Stimulated activated CD4-positive, alpha-beta T cell treated with anti-CD3 and anti-CD28 coated beads, Interleukin-4, amount 100 ng/mL, for 48 hours (primary cell): ENCODE measurements at regions not wholly inside any gene's neighbourhood (a gene's known extent, or its start where the extent isn't known, plus 50 kb on each side); places are given as distances from the start of the nearest gene placed in this dataset.

Source experiments
- DNase-seq, 2 donors: peaks; one replicate each; pipeline ENCODE4 v3.0.0-alpha.2; 2020; ENCODE audit warnings: low read depth in 2 of 2

DNA sequence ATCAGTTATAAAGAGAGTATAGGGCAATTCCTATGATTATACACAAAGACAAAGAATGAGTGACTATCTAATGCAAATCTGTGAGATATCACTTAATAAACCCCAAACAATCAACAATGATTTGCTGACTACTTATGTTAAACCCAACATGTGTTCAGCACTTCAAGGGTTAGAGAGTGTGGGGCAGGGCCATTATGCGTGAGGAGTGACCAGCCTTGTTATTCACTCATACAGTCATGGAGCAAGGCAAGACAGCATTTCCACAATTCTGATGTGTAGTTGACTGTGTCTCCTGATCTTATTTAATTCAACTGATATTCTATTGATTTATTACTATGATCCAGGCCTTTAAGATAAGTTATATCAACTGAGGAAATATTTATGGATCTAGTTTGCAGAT is 251.7 kb downstream of the CYRIA start:
- no peak for DNase-seq

DNA sequence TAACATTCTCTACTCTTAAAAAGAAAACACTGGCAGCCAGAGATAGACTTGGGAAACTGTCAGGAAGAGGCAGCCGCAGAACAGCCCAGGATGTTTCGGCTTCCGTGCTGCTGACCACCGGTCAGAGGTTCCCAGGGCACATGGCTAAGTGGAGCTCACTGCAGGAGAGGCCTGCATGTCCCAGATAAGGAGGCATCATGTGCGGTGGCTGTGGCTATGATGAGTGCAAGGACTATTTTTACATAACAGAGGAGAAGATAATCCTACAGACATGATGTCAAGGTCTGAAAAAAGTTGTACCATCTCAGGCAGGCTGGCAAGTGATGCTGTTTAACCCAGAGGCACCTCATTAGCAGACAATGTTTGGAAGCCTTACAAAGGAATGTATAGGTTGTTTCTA is 252.3 kb downstream of the CYRIA start:
- no peak for DNase-seq

DNA sequence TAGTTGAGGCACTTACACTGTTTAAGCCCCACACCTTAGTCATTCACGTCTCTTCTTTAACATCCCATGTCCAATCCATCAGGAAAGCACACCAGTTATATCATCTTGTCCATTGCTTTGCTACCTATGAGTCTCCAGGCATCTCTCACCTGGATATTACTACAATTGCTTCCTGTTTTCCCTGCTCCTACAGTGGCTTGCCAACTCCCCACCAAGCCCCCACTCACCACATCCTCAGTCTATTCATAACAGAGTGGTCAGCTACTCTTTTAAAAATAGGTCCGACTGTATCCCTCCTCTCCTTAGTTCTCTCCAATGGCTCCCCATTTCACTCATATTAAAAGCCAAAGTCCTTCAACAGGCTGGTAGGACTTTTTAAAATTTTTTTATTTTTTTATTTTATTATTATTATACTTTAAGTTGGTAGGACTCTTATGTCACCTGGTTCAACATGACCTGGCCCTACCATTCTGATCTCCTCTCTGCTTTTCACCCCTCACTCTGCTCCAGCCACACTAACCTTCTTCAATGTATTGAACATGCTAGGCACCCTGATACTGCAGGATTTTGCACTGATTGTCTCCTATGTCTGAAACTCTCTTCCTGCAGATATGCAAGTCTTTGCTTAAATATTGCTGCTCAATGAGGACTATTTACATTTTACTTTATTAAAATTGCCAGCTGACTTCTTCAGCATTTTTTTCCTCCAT is 253.2 kb downstream of the CYRIA start:
- no peak for DNase-seq

DNA sequence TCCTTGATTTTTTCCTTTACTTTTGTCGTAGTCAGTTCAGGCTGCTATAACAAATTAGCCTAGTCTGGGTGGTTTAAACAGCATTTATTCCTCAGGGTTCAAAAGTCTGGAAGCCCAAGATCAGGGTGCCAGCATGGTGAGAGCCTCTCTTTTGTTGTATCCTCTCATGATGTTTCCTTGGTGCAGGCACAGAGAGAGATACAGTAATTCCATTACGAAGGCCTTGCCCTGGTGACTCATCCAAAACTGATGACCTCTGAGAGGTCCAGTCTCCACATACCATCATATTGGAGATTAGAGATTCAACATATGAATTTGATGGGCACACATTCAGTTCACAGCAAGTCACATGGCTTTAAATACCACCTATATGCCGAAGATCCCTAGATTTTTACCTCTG is 253.8 kb downstream of the CYRIA start:
- DNase-seq = no peak

DNA sequence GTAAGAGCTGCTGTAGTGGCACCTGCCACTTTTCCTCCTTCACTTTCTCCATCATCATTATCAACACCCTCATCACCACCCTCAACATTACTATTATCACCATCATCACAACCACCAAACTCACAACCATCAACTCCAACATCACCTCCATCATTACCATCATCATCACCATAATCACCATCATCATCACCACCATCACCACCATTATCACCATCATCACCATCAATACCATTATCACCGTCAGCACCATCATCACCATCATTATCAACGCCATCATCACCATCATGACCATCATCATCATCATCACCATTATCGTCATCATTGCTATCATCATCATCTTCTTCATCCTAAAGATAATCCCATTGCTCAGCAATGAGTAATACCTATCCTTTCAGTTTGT is 255.8 kb downstream of the CYRIA start:
- no peak for DNase-seq

DNA sequence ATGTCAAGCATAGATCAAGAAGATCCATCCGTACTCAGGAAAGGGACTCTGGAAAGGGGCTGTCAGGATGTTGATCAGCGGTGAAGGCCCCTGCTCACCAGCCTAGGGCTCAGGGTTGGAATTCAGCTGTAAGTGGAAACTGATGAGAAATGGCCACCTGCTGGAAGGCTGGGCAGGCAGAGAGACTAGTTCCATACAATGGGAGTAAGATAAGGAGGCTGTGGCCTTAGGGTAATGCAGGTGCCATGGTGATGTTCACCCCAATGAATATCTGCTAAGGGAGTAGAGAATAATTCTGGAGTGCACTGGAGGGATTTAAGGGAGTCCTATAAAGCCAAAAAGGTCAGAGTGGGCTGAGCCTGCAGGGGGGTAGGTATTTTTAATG is 256.6 kb downstream of the CYRIA start:
- DNase-seq = no peak

DNA sequence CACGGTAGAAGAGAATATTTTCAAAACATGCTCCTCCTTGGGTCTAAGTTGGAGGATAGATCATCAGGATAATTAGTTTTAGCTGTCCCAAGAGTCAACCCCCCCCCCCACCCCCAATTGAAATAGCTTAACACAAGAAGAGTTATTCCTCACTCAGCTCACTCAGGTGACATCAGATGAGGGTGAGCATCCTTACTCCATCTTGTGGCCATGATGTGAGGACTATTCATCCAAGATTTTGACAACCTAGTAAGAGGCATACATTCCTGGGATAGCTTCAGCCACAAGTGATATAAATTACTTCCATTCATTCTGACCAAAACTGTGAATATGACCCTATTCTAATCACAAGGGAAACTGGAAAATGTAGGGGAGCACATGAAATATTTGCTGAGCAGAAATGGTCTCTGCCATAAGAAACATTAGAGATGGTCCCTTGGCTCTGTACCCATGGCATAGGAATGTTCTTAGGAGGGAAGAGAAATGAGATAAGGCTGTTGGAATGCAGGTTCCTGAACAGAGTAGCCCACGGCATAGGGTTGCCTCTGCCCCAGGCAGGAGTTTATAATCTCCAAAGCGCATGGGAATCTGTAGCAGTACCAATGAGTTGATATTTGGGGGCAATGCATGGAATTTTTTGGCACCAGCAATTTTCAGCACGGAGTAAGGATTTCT is 257.2 kb downstream of the CYRIA start:
- no peak for DNase-seq

DNA sequence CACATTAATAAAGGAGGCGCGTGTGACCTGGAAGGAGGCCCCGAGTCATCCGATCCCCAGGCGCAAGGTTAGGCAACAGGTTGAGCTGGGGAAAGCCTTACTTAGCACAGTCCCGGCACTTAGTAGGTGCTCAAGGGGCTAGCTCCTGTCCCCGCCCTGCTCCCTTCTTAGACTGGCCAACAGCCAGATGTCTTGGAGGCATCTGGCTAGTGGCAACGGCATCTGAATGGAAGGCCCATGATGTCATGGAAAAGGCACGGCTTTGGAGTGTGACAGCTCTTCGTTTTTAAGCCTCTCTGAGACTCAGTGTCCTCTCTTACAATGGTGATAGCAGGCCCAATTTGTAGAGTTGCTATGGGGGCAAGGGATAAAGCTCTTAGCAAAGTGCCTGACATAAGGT is 258.3 kb downstream of the CYRIA start:
- no peak for DNase-seq

DNA sequence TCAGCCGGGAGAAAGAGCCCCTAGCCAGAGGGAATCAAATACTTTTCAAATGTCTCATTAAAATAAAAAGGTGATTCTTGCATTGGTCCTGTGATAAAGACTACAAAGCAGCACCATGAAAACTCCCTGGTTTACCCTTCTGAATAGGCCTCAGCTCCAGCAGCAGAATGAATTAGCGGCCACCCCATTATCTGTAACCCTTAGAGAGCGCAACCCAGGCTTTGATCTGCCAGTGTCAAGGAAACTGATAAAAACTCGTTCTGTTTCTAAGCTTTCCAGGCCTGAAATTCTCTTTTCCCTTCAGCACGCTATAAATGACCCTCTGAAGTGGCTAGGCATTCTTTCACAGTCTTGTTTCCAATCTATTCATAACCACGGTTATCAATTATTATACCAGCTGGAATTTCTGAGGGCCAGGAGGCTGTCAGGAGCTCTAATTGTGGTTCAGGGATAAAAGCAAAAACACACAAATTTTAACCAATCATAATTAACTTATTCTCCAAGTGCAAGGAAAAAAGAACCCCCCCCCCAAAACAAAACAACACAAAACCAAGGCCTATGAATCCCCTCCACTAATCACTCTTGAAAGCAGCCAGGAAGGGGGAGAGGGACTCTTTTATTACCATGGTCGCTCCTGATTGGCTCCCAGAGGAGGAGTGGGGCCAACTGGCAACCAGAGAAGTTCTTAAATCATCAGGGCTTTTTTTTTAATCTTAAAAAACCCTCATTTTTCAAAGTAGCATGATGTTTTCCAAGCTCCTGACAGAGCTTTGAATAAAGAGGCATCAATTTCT is 258.9 kb downstream of the CYRIA start:
- no peak for DNase-seq

DNA sequence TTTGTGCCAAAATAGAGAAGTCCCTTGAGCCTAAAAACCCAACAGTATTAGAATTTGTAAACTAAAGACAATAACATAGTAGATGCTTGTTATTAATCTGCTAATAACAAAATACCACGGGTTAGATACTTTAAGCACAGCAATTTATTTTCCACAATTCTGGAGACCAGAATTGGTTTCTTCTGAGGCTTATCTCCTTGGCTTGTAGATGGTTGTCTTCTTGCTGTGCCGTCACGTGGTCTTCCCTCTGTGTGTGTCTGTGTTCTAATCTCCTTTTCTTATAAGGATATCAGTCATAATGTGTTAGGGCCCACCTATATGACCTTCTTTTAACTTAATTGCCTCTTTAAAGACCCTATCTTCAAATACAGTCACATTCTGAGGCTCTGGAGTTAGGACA is 260.1 kb downstream of the CYRIA start:
- no peak for DNase-seq

DNA sequence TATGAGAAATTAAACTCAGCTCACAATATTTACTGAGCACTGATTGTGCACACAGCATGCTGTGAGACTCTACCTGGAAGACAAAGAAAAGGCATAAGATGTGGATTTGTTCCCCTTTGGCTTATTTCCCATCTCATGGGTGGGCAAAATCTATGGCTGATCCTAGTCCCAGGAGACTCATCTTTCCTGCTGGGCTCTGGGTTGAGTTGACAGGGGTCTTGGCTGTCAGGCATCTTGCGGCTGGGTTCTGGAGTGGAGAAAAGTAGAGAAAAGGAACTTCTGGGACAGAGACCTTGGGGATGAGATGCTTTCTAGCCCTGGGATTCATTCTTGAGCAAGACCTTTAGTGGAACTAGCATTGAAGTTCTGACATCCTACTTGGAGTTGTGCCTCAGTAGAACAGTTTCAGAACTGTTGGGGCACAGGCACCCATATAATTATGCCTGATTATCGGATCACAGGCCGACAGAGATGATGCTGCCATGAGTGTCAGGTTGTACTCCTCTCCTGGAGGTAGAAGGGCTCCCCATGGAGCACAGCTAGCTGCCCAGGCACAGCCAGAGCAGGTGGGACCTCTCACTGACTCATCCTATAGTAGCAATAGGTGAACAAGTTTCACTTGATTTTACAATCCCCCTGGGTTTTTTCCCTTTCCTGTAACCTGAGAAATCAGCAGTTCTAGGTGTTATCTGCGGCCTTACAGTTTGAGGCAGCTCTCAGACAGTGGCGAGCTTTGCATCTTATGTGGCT is 260.9 kb downstream of the CYRIA start:
- no peak for DNase-seq

DNA sequence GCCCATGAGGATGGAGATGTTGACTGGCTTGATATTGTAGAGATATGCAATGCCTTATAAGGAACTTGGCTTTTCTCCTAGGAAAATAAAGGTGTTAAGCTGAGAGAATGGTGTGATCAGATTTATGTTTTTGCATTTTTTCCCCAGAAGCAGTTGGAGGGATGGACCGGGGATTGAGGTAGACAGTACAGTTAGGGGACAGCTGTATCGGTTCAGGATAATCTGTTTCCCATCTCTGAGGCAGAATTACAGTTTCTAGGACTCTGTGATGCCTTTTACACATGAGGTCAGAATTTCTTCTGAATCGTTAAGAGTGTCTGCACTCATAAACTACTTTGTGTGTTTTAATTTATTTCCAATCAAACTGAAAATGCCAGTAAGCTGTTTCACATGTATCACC is 261.5 kb downstream of the CYRIA start:
- no peak for DNase-seq

DNA sequence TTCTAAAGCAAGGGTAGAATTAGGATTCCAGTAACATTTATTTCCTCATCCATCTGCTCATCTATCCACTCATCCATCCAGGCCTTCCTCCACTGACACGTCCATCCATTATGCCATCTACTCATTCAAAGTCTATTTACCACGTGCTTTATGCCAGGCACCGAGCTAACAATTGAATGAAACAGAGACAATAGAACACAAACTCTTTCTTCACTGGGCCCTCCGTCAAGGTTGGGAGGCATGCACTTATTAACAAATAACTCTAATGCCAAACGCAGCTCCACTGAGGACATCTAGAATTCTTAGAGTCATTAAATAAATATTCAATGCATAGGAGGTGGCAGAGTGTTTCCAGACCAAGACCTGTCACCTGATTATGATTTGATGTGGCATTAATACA is 262.7 kb downstream of the CYRIA start:
- no peak for DNase-seq

DNA sequence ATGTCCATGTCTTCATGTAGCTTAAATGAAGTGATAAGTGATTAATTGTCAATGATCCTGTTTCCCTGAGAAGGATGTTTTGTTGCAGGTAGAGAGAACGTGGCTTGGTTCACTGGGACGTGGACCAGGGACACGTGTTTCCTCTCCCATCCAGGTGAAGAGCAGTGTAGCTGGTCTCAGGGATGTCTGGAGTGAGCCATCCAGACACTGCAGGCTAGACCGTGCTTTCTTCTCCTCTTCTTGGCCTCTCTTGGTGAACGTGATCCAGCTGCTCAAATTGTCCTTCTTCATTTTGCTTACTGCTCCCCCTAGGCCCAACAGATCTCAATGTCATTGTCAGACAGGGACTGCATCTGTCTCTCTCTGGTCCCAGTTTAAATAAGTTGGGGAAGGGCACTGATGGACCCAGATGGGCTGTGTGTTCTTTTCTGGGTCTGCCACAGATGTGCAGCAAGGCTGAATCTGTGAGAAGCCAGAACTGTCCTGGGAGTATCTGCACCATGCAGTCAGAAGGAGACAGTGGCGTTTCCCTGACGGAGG is 263.8 kb downstream of the CYRIA start:
- DNase-seq = no peak

DNA sequence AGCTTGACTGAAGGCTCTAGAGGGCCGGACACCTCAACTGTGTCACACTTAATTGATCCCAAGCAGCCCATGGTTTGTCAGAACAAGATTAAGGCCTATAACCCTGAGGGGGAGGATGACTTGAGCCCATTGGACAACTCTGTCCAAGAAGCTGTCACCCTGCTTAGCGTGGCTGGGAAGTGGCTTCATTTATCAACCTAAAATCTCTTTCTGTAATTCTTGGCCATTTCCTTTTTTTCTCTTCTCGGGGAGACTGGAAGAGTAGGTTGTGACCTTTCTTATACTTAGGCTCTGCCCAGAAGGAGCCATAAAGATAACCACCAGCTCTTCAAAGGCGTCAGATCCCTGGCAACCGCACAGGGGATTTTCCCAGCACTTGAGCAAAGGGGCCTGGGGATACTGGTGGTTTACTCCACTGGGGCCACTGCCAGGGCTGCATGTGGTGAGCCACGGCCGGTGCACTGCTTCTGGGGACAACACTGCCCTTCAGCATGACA is 265.5 kb downstream of the CYRIA start:
- no peak for DNase-seq

DNA sequence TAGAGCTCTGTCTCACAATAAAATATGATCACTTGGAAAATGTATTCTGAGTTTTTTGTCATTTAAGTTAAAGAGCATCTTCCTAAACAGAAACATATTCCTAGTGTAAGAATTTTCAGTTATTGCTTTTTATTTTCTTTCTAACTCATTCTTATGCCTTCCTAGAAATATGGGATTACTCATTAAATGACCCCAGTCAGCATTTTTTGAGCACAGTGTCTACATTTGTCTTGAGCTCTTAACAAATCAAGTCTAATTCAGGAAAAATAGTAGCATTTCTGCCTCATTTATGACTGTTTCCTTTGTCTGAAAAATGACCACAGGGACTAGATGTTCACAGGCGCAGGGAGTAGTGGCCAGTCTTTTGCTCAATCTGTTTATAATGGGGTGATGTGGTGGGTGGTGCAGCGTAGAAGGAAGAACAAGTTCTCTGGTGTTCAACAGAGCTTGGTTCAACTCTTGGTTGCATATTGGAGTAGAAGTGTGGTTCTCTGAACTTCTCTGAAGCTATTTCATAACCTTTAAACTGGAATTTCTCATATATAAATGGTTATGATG is 267.1 kb downstream of the CYRIA start:
- no peak for DNase-seq

DNA sequence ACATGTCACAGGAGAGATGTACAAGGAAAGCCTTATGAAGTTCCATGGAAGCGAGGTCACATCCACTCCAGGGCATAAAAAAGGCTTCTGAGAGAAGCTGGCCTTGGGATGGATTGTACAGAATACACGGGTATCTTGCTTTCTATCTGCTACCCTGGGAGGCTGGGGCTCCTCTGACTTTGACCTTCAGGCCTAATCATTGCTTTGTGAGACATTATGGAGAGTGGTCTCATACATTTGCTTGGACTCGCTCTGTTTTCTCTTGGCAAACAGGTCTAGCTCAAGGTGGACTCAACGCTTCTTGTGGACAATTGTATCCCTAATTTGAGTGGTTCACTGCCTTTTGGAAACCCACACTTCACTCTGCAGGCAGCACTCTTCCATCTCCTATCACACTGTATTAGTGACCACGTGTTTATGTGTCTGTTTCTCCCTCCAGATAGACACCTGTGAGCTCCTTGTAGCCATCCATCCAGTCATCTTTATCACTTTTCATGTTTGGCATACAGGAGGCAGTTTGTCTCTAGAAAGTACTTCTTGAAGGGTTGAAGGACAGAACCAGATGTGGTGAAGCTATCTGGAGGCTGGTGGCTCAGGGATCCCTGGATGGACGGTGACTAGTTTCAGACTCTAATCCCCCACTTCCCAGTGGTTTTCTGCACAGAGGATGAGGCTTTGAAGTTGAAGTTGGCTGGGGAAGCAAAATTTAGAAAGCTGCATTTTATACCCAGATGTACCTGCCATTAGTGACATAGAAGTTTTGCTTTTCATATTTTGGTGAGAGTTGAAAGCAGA is 267.8 kb downstream of the CYRIA start:
- DNase-seq = no peak

DNA sequence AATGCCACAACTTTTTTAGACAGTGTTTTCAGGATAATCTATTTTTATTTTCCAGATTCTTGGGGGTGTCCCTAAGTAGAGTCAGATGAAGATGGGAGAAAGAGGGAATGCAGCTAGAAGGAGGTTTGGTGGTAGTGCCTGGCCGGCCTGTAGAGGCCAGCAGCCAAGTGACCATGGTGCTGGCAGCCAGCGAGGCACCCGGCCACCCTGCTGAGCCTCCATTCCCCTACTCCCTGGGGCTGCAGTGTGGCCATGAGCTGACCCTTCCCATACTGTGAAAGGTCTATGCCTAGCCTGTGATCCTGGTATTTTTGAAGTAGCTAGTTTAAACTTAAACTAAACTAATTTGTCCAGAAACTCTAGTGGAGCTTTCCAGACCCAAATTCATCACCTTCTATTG is 268.6 kb downstream of the CYRIA start:
- DNase-seq = no peak

DNA sequence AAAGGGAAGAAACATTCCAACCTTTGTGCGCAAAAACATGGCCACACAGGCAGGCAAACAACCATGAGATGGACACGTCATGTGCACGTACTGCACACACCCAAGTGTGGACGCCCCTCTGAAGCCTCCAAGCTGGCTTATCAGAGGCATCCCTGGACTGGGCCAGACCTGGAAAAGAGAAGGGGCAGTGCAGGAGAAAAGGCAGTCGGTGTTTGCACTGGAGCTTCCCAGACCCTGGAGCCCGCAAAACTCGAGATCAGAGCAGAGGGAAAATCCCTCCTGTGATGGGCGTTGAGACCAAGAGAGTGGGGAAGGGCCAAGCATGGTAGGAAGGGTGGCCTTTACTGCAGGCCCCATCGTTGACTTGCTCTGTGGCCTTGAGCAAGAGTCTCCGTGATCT is 269.5 kb downstream of the CYRIA start:
- no peak for DNase-seq

DNA sequence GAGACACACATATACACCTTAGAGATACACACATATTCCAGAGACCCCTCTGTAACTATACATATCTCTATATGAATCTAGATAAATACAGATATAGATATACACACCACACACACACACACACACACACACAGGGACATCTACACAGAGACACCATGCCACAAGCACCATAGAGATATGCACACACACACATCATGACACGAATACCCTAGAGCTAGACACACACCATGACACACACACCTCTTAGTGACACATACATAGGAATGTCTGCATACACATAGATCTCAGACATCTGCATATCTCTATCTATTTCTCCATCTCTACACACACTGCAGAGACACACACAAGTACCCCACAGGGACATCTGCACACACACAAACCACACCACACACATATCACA is 270.0 kb downstream of the CYRIA start:
- no peak for DNase-seq
